ENCODE measurements at regions not wholly inside any gene's neighbourhood (a gene's known extent, or its start where the extent isn't known, plus 50 kb on each side); places are given as distances from the start of the nearest gene placed in this dataset.
"Not testable (repeated sequence)": the region's sequence is repeated elsewhere in the genome, so short reads cannot be mapped to it uniquely, and the experiment has no call there.

DNA sequence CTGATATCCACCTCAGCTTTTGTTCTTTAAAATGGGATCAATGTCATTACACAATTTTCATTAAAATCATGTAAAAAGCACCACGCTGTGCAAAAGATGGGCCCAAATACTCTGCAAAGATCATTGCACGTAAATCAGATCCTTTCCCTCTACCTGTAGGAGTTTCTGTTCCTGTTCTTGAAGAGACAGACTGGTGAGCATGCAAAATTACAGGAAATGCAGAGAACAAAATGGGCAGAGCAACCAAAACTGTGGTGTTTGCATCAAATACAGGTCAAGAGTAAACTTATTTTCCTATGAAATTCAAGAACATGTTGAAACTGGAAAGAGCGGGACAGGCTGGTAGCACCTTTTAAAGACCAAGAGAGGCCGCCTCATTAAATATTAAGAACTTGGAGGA is 294.9 kb upstream of the ADGRL2 start:
- no peak for TF ChIP-seq POLR2A (IDR thresholded peaks at IDR 0.05)
- TF ChIP-seq, protein P1, sequence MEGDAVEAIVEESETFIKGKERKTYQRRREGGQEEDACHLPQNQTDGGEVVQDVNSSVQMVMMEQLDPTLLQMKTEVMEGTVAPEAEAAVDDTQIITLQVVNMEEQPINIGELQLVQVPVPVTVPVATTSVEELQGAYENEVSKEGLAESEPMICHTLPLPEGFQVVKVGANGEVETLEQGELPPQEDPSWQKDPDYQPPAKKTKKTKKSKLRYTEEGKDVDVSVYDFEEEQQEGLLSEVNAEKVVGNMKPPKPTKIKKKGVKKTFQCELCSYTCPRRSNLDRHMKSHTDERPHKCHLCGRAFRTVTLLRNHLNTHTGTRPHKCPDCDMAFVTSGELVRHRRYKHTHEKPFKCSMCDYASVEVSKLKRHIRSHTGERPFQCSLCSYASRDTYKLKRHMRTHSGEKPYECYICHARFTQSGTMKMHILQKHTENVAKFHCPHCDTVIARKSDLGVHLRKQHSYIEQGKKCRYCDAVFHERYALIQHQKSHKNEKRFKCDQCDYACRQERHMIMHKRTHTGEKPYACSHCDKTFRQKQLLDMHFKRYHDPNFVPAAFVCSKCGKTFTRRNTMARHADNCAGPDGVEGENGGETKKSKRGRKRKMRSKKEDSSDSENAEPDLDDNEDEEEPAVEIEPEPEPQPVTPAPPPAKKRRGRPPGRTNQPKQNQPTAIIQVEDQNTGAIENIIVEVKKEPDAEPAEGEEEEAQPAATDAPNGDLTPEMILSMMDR (IDR thresholded peaks at IDR 0.05) = no peak
- TF ChIP-seq POLR2AphosphoS5 (IDR thresholded peaks at IDR 0.05) = no peak
- intact Hi-C loops (cut with DNase I; ENCODE audit: low total_unique reads) = no loop called here
- no peaks in the 10 kb centered on the region for H3K4me1 ChIP-seq
- H3K27me3 ChIP-seq = no peaks in the 10 kb centered on the region
- DNase-seq (ENCODE audit: low spot score in 2 of 2) = no peak
- no peak overlapping the region for H3K4me3 ChIP-seq
- H3K9me3 ChIP-seq = no peaks in the 10 kb centered on the region
- no peaks in the 10 kb centered on the region for H3K36me3 ChIP-seq
- H3K27ac ChIP-seq = no peak overlapping the region

DNA sequence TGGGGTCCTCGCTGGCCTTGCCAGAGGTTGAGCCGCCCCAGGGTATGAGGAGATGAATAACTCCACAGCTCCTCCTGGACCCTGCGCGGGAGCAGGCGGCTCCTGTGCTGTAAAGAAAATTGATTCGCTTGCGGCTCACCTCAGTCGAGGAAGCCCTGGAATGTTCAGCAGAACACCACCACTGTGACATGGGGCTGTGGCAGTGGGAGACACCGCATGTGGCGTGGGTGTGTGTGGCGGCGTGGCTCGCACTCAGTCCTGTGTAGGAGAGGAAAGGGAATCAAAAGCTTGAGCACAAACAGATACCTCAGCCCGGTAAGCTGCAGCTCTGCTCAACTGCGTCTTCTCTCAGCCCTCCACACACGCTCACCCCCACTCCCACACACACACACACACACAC is 295.9 kb upstream of the ADGRL2 start:
- H3K4me1 ChIP-seq; DNase-seq (ENCODE audit: low spot score in 2 of 2); H3K27ac ChIP-seq; H3K27me3 ChIP-seq; H3K4me3 ChIP-seq; intact Hi-C loops (cut with DNase I; ENCODE audit: low total_unique reads); H3K36me3 ChIP-seq; H3K9me3 ChIP-seq: not testable (repeated sequence)

DNA sequence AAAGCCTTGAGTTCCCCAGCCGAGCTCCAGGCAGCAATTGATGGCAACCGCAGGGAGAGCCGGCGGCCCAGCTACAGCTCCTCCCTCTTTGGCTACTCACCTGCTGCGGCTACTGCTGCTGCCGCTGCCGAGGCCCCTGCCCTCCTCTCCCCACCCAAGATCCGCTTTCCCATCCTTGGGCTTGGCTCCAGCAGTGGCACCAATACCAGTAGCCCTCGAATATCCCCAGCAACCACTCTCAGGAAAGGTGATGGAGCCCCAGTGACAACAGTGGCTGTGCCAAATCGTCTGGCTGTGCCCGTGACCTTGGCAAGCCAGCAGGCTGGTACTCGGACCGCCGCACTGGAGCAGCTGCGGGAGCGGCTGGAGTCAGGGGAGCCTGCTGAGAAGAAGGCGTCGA is 298.0 kb upstream of the ADGRL2 start:
- DNase-seq (ENCODE audit: low spot score in 2 of 2); intact Hi-C loops (cut with DNase I; ENCODE audit: low total_unique reads); H3K4me3 ChIP-seq: not testable (repeated sequence)

DNA sequence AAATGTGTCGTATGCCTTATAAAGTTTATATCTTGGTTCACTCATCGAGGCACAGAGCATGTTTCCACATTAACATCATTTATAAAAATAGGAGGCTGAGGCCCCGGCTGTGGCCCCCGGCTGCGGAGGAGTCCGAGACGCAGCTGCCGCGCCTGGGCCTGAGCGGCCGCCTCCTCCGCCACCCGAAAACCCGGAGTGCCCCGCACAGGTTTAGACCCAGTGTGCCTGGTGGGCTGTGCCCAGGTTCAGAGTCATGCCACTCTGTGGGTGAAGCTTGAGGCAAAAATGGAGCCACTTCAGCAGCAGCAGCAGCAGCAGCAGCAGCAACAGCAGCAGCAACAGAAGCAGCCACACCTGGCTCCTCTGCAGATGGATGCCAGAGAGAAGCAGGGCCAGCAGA is 299.2 kb upstream of the ADGRL2 start:
- H3K9me3 ChIP-seq; H3K27me3 ChIP-seq; H3K36me3 ChIP-seq; DNase-seq (ENCODE audit: low spot score in 2 of 2); H3K4me1 ChIP-seq; H3K27ac ChIP-seq; H3K4me3 ChIP-seq; intact Hi-C loops (cut with DNase I; ENCODE audit: low total_unique reads): not testable (repeated sequence)

More for the DNA sequence above, 298.0 kb upstream of the ADGRL2 start:
- not testable (repeated sequence) for H3K4me1 ChIP-seq, H3K27me3 ChIP-seq, H3K9me3 ChIP-seq, H3K27ac ChIP-seq, H3K36me3 ChIP-seq

DNA sequence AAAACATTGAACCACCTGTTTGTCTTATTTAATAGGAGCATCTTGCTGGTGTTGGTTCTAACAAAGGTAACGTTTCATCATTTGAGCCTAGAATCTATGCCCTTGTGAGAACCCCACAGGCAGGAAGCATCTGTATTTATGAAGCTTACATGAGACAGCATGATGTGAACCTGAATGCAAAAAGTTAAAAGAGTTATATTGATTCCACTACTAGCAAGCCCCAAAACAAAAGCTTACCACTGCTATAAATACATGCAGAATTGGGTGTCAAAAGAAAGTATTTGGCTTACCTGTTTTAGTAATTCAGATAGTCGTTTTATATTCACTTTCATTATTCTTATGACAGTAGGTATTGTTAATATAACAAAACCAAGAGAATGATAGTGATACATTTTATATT is 301.2 kb upstream of the ADGRL2 start:
- Histone ChIP-seq H3K27ac (no peak overlapping the region), H3K9me3 (no peaks in the 10 kb centered on the region), H3K4me1 (no peaks in the 10 kb centered on the region), H3K36me3 (no peaks in the 10 kb centered on the region), H3K27me3 (no peaks in the 10 kb centered on the region), H3K4me3 (no peak overlapping the region)
- TF ChIP-seq POLR2AphosphoS5 (IDR thresholded peaks at IDR 0.05) (no peak), POLR2A (IDR thresholded peaks at IDR 0.05) (no peak)
- TF ChIP-seq, protein P1 (IDR thresholded peaks at IDR 0.05) = no peak
- no peak for DNase-seq (ENCODE audit: low spot score in 2 of 2)
- intact Hi-C loops (cut with DNase I; ENCODE audit: low total_unique reads) = no loop called here

DNA sequence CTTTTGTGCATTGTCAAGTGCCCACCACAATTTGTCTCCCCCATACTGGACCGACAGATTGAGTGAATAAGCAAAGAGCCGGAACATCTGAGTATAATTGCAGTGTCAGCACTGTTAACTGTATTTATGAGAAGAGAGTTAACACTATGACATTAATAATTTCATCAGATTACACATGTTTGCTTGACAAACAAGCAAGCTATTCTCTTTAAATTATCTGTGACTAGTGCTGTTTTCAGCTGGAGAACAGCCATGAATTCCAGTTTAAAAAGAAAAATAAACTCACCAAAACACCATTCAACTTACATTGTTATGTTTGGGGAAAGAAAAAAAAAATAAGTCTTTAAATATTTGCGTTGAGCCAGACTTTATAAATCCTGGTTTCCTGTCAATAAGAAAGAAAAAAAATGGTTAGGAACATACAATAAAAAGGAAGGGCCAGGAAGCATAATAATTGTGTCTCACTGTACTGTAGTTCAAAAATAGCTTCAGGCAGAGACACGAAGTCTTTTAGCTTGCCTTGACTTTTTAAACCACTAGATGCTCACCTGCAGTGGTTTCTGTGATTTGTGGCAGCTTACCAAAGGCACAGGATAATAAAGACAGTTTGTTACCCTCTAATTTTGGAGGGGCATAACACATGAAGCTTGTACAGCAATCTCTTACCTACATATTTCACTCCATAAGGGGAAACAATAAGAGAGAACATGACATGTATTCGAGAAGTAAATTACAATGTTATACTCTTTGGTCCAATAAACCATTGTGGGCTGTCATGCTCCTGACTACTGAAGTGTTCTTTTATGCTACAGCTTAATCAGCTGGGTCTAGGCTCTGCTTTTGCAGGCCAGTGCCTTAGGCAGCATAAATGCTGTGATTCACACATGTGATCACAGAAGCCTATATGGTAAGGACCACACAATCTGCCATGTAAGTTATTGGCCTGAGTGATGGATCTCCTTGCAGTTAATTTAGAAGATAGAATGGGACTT is 302.0 kb upstream of the ADGRL2 start:
- no peak for TF ChIP-seq POLR2AphosphoS5 (IDR thresholded peaks at IDR 0.05)
- TF ChIP-seq POLR2A (IDR thresholded peaks at IDR 0.05) = no peak
- TF ChIP-seq, protein P1 (IDR thresholded peaks at IDR 0.05) = no peak
- Histone ChIP-seq H3K36me3 (no peaks in the 10 kb centered on the region), H3K4me1 (no peaks in the 10 kb centered on the region), H3K27me3 (no peaks in the 10 kb centered on the region), H3K9me3 (no peaks in the 10 kb centered on the region), H3K27ac (no peak overlapping the region), H3K4me3 (no peak overlapping the region)
- no peak for DNase-seq (ENCODE audit: low spot score in 2 of 2)
- intact Hi-C loops (cut with DNase I; ENCODE audit: low total_unique reads) = no loop called here

Measured in breast epithelium (tissue), 4 donors.